Effector memory CD8-positive, alpha-beta T cell (primary cell): ENCODE measurements at regions not wholly inside any gene's neighbourhood (a gene's known extent, or its start where the extent isn't known, plus 50 kb on each side); places are given as distances from the start of the nearest gene placed in this dataset.
A peak's percentile ranks its signal among the peaks of the same experiment; 100 is the strongest.

Experiments used
- ATAC-seq: fragments of 150-1000 bp; cut with Tn5 transposase; replicated peaks from 2 replicates; pipeline ENCODE4 v1.10.0; 2021; ENCODE audit warnings: mild to moderate bottlenecking, moderate library complexity
- DNase-seq, 3 experiments: peaks; one replicate each; pipeline ENCODE4 v3.0.0; 2021
- H3K27ac Mint-ChIP-seq, 2 donors: one replicate each; pipeline ENCODE4 v1.8.0; 2022; ENCODE audit warnings: mild to moderate bottlenecking in 2 of 2, mixed read lengths in 2 of 2, moderate library complexity in 2 of 2
- H3K27me3 Mint-ChIP-seq, 2 donors: one replicate each; pipeline ENCODE4 v1.8.0; 2022; ENCODE audit warnings: mixed read lengths in 2 of 2
- H3K36me3 Mint-ChIP-seq: one replicate; pipeline ENCODE4 v1.8.0; 2022; ENCODE audit warnings: mild to moderate bottlenecking, moderate library complexity, mixed read lengths; ENCODE audit not compliant: insufficient read depth
- H3K4me1 Mint-ChIP-seq, 2 donors: one replicate each; pipeline ENCODE4 v1.8.0; 2022; ENCODE audit warnings: low read depth in 2 of 2, mixed read lengths in 2 of 2
- H3K4me3 Mint-ChIP-seq, 2 donors: one replicate each; pipeline ENCODE4 v1.8.0; 2022; ENCODE audit warnings: mild to moderate bottlenecking in 2 of 2, mixed read lengths in 2 of 2, moderate library complexity in 2 of 2
- H3K9me3 Mint-ChIP-seq, 2 donors: one replicate each; pipeline ENCODE4 v1.8.0; 2022; ENCODE audit warnings: mixed read lengths in 2 of 2

DNA sequence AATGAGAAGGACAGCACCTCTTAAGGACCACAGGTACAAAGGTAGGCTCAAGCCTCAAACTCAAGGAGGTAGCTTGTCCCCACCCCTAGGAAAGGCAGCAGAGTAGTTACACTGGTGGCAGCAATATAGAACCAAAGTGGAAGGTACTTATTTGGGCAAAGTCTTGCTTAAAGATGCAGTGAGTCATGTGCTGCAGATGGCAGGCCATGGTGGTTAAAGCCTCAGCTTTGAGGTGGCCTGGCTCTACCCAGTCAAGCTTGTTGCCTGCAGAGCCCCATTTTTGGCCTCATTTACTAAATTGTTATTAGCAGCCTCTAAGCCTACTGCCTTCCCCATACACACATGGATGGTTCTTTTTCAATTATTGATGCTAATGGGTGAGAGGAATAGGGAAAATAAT is 146.0 kb downstream of the ELOVL4 start:
- H3K27me3 Mint-ChIP-seq = peaks cover 25 to 27% of the 10 kb centered on the region in 2 donors

DNA sequence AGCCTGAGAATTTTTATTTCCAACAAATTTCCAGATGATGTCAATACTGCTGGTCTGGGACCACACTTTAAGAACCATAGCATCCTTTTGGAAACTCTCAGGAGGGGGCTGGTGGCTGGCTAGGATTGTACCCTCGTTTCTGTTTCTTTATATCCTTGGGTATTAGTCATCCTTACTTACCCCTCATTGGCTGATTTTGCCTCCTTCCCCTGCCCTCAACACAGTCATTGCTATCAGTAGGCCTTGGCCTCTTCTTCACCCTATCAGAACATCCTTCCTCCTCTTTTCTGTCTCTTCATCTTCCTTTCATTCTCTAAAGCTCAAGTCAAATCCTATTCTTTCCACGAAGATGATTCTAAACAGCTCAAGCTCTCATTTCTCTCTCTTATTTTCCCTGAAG is 148.5 kb downstream of the ELOVL4 start:
- ATAC-seq (no peak), DNase-seq (no peak)
- no peaks in the 10 kb centered on the region for H3K4me1 Mint-ChIP-seq
- H3K36me3 Mint-ChIP-seq = peaks cover 3% of the 10 kb centered on the region
- no peak overlapping the region for H3K27ac Mint-ChIP-seq
- no peak overlapping the region for H3K4me3 Mint-ChIP-seq
- H3K9me3 Mint-ChIP-seq = no peaks in the 10 kb centered on the region
- peaks cover 13 to 16% of the 10 kb centered on the region in 2 donors for H3K27me3 Mint-ChIP-seq

More for the DNA sequence above, 146.0 kb downstream of the ELOVL4 start:
- Mint-ChIP-seq H3K4me3 (no peak overlapping the region), H3K27ac (no peak overlapping the region), H3K9me3 (no peaks in the 10 kb centered on the region), H3K4me1 (no peaks in the 10 kb centered on the region), H3K36me3 (peaks cover 3% of the 10 kb centered on the region)
- DNase-seq (no peak), ATAC-seq (no peak)

DNA sequence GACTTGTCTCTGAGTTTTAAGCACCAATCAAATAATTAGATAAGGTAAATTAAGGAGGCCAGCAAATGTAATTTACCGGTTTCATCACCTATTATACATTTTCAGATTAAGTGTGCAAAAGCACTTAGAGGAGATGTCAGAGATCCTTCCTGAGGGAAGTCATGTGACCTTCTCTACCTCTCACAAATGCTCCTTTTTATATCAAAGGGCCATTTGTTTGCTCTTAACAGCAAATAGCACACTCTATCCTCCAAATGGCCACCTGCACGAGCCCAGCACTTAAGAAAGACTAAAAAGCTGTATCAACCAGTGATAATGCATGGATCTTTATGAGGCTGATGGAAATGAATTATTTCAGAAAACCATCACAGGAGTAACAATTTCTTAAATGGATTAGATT is 149.4 kb downstream of the ELOVL4 start:
- Mint-ChIP-seq H3K27ac (no peak overlapping the region), H3K9me3 (no peaks in the 10 kb centered on the region), H3K4me3 (no peak overlapping the region), H3K4me1 (no peaks in the 10 kb centered on the region), H3K36me3 (peaks cover 3% of the 10 kb centered on the region), H3K27me3 (peaks cover 13 to 15% of the 10 kb centered on the region in 2 donors)
- no peak for ATAC-seq
- no peak for DNase-seq

DNA sequence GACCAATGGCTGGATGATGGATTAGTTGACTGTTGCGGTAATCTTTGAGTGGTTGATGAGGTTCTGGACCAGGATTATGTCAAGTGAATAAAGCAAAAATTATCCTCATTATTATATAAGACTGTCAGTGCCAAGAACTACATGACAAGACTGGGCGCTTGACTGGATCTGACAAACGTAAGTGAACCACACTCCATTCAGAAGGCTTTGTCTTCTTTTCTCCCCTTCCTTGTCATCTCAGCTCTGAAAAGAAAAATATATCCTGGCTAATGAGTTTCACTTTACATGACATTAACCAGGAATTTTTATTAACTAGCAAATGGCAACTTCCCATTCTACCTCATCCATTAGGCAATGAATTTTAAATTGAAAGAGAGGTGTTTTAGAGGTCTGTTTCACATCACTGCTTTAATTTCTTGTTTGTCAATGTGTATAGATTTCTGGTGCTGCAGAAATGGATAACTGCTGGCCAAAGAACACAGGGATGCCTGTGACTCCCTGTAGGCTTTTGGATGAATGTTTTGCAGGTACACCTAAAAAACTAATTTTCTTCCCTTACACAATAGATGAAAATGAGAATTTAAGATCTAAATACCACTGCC is 150.1 kb downstream of the ELOVL4 start:
- H3K9me3 Mint-ChIP-seq = no peaks in the 10 kb centered on the region
- H3K36me3 Mint-ChIP-seq = peaks cover 3% of the 10 kb centered on the region
- peaks cover 8 to 12% of the 10 kb centered on the region in 2 donors for H3K27me3 Mint-ChIP-seq
- H3K4me1 Mint-ChIP-seq = no peaks in the 10 kb centered on the region
- ATAC-seq (no peak), DNase-seq (no peak)
- H3K4me3 Mint-ChIP-seq = no peak overlapping the region
- no peak overlapping the region for H3K27ac Mint-ChIP-seq

DNA sequence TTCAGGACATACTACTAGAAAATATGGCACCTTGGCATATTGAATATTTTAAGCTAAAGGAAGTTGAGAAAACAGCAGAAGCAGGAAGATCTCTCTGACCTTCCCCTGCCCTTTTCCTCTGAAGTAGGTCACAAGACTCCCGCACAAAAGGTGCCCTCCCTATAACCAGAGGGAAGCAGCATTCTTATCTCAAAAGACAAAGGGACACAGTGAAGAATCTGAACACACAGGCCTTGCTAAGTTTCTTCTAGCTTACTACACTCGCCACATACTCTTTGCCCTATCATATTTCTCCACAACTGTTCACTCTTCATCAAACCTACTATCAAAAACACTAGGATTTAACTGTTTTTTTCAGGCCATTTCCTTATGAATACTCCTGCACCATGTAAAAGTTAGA is 151.2 kb downstream of the ELOVL4 start:
- no peak for DNase-seq
- H3K27me3 Mint-ChIP-seq = peaks cover 0 to 6% of the 10 kb centered on the region in 2 donors
- H3K36me3 Mint-ChIP-seq = peaks cover 3% of the 10 kb centered on the region
- no peak overlapping the region for H3K4me3 Mint-ChIP-seq
- H3K9me3 Mint-ChIP-seq = no peaks in the 10 kb centered on the region
- H3K4me1 Mint-ChIP-seq = no peaks in the 10 kb centered on the region
- ATAC-seq = no peak
- no peak overlapping the region for H3K27ac Mint-ChIP-seq

DNA sequence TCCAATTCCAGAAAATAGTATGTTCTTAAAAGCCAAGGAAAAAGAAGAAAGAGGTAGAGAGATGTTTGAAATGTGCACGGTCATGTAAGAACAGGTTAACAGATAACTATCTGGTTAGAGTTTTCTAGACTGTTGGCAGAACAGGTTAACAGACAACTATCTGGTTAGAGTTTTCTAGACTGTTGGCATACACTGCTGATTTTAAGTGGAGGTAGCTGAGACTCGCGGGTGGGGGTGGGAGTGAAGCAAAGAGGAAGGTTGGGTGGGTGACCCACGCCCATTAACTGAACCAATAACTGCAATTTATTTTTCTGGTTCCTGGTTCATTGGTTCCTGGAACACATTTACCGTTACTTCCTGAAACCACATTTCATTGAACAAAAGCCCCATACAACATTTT is 157.5 kb downstream of the ELOVL4 start:
- ATAC-seq (no peak), DNase-seq (no peak)
- Mint-ChIP-seq H3K27ac (no peak overlapping the region), H3K27me3 (peaks cover 0 to 7% of the 10 kb centered on the region in 2 donors), H3K36me3 (no peaks in the 10 kb centered on the region), H3K4me3 (no peak overlapping the region), H3K9me3 (no peaks in the 10 kb centered on the region), H3K4me1 (no peaks in the 10 kb centered on the region)

DNA sequence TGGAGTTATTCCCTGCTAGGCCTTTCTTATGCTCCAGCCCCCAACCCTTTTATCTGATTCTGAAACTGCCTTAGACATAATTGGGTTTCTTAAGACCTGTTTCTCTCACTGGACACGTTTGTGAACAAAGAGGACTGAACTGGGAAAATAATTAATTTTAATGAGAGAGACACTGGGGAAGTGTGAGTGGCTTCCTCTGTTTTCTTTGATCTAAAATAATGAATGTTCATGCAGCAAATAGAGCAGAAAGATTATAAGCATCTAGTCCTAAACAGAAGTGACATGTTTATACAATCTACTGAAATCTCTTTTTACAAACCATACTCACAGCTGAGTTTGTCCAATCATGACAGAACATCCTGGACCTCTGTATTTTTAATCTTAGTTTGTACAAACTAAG is 157.6 kb downstream of the SH3BGRL2 start:
- ATAC-seq (no peak), DNase-seq (no peak)
- no peak overlapping the region for H3K27ac Mint-ChIP-seq
- H3K36me3 Mint-ChIP-seq = no peaks in the 10 kb centered on the region
- no peak overlapping the region for H3K4me3 Mint-ChIP-seq
- H3K27me3 Mint-ChIP-seq = peaks cover 0 to 12% of the 10 kb centered on the region in 2 donors
- H3K4me1 Mint-ChIP-seq = no peaks in the 10 kb centered on the region
- no peaks in the 10 kb centered on the region for H3K9me3 Mint-ChIP-seq

DNA sequence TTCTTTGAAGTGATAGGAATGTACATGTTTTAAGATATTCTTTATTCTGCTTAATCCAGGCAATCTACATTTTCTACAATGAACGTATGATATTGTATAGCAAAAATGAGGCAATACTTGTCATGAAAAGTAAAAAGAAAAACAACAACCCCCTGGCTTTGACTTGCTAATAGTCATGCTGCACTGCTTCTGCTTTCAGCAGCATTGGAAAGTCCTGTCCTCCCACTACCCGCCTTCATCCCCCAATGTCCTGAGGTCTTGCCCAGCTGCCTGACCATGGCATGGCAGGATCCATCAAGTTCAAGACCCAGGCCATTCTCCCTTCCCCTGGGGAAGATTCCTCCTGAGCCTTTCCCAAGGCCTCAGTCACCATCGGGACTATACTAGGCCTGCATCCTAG is 156.5 kb downstream of the SH3BGRL2 start:
- H3K4me3 Mint-ChIP-seq = no peak overlapping the region
- no peaks in the 10 kb centered on the region for H3K9me3 Mint-ChIP-seq
- no peaks in the 10 kb centered on the region for H3K36me3 Mint-ChIP-seq
- ATAC-seq (no peak), DNase-seq (no peak)
- H3K27ac Mint-ChIP-seq = no peak overlapping the region
- peaks cover 0 to 12% of the 10 kb centered on the region in 2 donors for H3K27me3 Mint-ChIP-seq
- H3K4me1 Mint-ChIP-seq = peaks cover 0 to 2% of the 10 kb centered on the region in 2 donors

DNA sequence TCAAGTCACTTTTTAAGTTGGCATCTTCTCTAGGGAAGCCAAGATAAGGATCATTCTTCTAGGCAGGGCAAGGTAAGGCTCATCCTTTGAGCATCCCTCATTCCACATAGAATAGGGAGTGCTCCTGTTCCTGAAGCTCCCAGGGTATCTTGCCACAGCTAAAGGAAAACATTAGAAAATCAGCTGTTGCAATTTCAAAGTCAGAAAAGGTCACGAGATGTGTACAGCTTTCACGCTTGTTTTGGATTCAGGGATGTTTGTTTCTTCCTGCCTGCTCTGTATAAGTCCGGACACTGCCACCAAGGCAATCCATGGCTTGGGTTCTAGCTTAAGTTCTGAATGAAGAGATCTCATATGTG is 153.2 kb downstream of the SH3BGRL2 start:
- H3K9me3 Mint-ChIP-seq = no peaks in the 10 kb centered on the region
- H3K27ac Mint-ChIP-seq = no peak overlapping the region
- H3K4me3 Mint-ChIP-seq = no peak overlapping the region
- peaks cover 0 to 2% of the 10 kb centered on the region in 2 donors for H3K4me1 Mint-ChIP-seq
- no peaks in the 10 kb centered on the region for H3K36me3 Mint-ChIP-seq
- ATAC-seq = no peak
- peaks cover 0 to 12% of the 10 kb centered on the region in 2 donors for H3K27me3 Mint-ChIP-seq
- no peak for DNase-seq

DNA sequence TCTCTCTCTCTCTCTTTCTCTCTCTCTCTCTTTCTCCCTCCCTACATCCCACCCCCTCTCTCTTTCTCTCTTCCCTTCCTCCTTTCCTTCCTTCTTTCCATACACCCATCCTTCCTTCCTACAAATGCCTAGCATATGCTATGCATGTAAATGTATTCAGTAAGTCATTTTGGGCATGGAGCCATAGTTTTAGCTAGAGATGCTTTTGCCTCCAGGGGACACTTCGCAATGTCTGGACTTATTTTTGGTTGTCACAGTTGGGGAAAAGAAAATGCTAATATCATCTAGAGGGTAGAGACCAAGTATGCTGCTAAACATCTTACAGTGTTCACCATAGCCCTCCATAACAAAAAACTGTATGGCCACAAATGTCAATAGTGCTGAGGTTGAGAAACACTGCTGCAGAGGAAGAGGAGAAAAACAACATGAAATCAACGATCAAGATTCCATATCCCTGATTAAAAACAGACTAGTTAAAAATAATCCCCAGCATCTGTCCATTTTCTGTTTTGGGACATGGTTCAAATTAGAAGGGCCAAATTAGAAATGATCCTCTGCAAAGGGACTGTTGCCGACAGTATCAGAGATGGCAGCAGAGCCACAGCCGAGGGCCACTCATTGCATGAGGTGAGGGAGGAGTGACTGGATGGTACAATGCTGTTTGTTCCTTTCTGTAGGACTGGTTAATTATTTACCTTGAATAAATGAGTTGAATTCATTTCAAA is 152.7 kb downstream of the SH3BGRL2 start:
- Mint-ChIP-seq H3K36me3 (no peaks in the 10 kb centered on the region), H3K9me3 (no peaks in the 10 kb centered on the region), H3K27ac (no peak overlapping the region), H3K27me3 (peaks cover 0 to 12% of the 10 kb centered on the region in 2 donors), H3K4me1 (peaks cover 0 to 2% of the 10 kb centered on the region in 2 donors), H3K4me3 (no peak overlapping the region)
- DNase-seq = no peak
- ATAC-seq = no peak

DNA sequence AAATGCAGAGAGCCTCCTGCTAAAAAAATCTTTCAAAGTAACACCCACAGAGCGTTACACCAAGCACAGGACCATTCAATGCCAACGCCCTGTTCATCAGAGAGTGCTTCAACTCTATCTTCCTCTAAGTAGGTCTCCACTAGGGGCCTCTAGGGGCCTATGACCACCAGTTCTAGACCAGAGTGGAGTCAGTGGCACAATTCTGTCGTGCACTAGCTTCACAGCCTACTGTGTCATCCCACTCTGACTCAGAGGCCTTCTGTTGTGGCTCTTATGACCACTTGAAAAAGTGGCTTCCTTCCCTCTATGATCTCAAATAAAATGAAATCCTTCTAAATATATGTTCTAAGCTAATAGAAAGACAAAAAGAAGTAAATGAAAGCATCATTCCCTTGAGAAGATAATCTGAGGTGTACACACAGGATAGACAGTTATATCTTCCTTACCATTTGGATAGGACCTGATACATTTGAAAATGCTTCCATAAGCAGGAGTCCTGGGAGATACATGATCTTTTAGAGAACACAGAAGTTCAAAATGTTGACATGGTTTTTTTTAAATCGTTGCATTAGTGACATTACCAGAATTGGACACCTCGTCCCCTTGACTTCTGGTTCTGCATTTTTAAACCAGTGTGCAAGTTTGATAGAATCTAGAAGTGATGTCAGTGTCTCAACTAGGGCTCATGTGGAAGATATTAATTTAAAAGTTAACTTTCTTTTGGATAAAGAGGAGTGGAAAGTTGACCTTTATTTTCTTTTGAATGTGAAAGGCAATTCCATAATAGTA is 151.9 kb downstream of the SH3BGRL2 start:
- DNase-seq (no peak), ATAC-seq (peak; percentile 52)
- peaks cover 0 to 12% of the 10 kb centered on the region in 2 donors for H3K27me3 Mint-ChIP-seq
- no peak overlapping the region for H3K4me3 Mint-ChIP-seq
- H3K4me1 Mint-ChIP-seq = peaks cover 0 to 3% of the 10 kb centered on the region in 2 donors
- H3K9me3 Mint-ChIP-seq = no peaks in the 10 kb centered on the region
- no peak overlapping the region for H3K27ac Mint-ChIP-seq
- H3K36me3 Mint-ChIP-seq = peaks cover 4% of the 10 kb centered on the region

DNA sequence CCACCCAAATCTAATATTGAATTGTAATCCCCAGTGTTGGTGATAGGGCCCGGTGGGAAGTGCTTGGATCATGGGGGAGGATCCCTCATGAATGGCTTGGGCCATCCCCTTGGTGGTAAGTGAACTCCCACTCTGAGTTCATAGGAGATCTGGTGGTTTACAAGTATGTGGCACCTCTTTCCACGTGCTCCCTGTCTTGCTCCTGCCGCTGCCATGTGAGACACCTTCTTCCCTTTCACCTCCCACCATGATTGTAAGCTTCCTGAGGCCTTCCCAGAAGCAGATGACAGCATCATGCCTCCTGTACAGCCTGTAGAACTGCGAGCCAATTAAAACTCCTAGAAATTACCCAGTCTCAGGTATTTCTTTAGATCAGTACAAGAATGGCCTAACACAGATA is 150.8 kb downstream of the SH3BGRL2 start:
- ATAC-seq = no peak
- H3K27ac Mint-ChIP-seq = no peak overlapping the region
- DNase-seq = no peak
- no peaks in the 10 kb centered on the region for H3K9me3 Mint-ChIP-seq
- peaks cover 6% of the 10 kb centered on the region for H3K36me3 Mint-ChIP-seq
- H3K4me3 Mint-ChIP-seq = no peak overlapping the region
- peaks cover 0 to 8% of the 10 kb centered on the region in 2 donors for H3K4me1 Mint-ChIP-seq
- peaks cover 0 to 12% of the 10 kb centered on the region in 2 donors for H3K27me3 Mint-ChIP-seq

DNA sequence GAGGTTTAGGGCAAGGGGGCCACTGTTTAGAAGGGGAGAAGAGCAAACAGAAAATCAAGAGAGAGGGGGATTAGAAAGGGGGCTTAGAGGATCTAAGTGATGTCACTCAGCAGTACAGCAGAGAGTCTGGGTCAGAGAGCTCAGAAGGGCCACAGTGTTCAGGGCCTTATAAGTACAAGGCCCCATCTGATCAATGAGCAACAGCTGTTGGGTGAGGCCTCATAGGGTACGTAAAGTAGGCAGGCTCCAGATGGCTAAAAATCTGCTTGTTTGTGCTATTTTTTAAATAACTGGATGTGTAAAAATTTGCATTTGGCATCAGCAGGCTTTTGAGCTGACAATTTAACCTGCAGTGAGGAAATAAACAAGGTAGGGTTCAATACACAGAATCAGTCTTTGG is 149.8 kb downstream of the SH3BGRL2 start:
- Mint-ChIP-seq H3K4me1 (peaks cover 0 to 8% of the 10 kb centered on the region in 2 donors), H3K4me3 (no peak overlapping the region), H3K9me3 (no peaks in the 10 kb centered on the region), H3K36me3 (peaks cover 6% of the 10 kb centered on the region), H3K27me3 (peaks cover 0 to 12% of the 10 kb centered on the region in 2 donors), H3K27ac (no peak overlapping the region)
- no peak for DNase-seq
- no peak for ATAC-seq

DNA sequence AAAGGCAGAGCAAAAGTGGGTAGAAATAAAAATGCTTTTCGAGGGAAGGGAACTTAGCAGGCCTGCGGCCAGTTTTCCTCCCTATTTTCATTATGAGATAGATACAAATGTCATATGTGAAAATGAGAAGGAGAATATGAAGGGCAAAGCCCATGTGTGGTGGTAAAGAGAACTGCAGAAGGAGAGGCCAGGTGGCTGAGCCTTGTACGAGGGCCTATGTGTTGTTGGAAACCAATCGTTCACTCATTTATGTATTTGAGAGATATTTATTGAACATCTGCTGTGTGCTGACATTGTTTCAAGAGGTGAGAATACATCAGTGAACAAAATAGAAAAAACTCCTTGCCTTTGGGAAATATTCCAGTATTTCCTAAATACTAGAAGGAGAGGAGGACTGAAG is 147.7 kb downstream of the SH3BGRL2 start:
- Mint-ChIP-seq H3K9me3 (no peaks in the 10 kb centered on the region), H3K36me3 (peaks cover 6% of the 10 kb centered on the region), H3K4me3 (no peak overlapping the region), H3K27me3 (no peaks in the 10 kb centered on the region), H3K27ac (no peak overlapping the region), H3K4me1 (peaks cover 0 to 8% of the 10 kb centered on the region in 2 donors)
- DNase-seq (no peak), ATAC-seq (no peak)
